Pancreas (tissue), 10 donors: ENCODE measurements at regions not wholly inside any gene's neighbourhood (a gene's known extent, or its start where the extent isn't known, plus 50 kb on each side); places are given as distances from the start of the nearest gene placed in this dataset.

Experiments
- ATAC-seq, 4 donors: fragments of 200-7000 bp; cut with Tn5 transposase; one replicate each; pipeline versions ENCODE4 v1.8.0 to v1.9.1; 2020; ENCODE audit warnings: mild to moderate bottlenecking in 4 of 4, moderate library complexity in 4 of 4
- DNase-seq, 6 donors: peaks; one replicate each; pipeline ENCODE4 v3.0.0-alpha.2; 2020
- FAIRE-seq: peaks from 2 replicates; lab custom pipeline; 2012; peaks lifted over from hg19 to GRCh38; lab: Jason Lieb, UNC
- H3K27ac ChIP-seq, 4 donors: fragments of 200-600 bp; sonication (generic); 1 replicate in 3 of 4; 2 replicates in 1 of 4; pipeline versions ENCODE4 v1.5.0 to v1.8.0; 2020
- H3K27me3 ChIP-seq, 4 donors: fragments of 200-600 bp; one replicate each; pipeline ENCODE4 v1.8.0; 2021
- H3K36me3 ChIP-seq, 3 donors: fragments of 200-600 bp; sonication (generic) in 1 of 3; one replicate each; pipeline versions ENCODE4 v1.5.0 to v1.8.0; 2020 to 2021
- H3K4me1 ChIP-seq, 3 donors: fragments of 200-600 bp; one replicate each; pipeline ENCODE4 v1.8.0; 2021
- H3K4me3 ChIP-seq, 4 donors: fragments of 200-600 bp; sonication (generic) in 2 of 4; one replicate each; pipeline versions ENCODE4 v1.5.0 to v1.8.0; 2020 to 2021
- H3K9me3 ChIP-seq, 4 donors: fragments of 200-600 bp; one replicate each; pipeline ENCODE4 v1.8.0; 2021
- WGBS, 2 donors: extraction: QIAGEN DNeasy Blood & Tissue Kit; methylation state at CpG; one replicate each; pipeline ENCODE4 v1.1.7; 2013; 5-methylcytosine and 5-hydroxymethylcytosine counted together
- intact Hi-C, 3 donors: fragments of 100-400 bp; cut with DNase I; formaldehyde crosslinking; loops; one replicate each; pipeline versions ENCODE4 v1.11.1 to v1.14.2; 2022
- TF ChIP-seq, protein P1 (sequence below), 4 donors: fragments of 200-600 bp; sonication (generic) in 3 of 4; IDR thresholded peaks; one replicate each; pipeline versions ENCODE4 v1.5.0 to v1.8.0; 2021; ENCODE audit warnings: antibody characterized with exemption in 4 of 4
- donor health status: healthy with polysubstance abuse.
- donor health status: DM: no; HTN: no; CAD: no; lungs with moderate emphysema.
- donor health status: DM: no; HTN: no; CAD: no.
- donor health status: control.
- donor health status: control.
- donor health status: Bipolar disorder and iron deficiency.
- donor health status: DM: yes; HTN: yes; CAD: no.
- donor health status: DM: no; HTN: no; CAD: no.
- donor health status: DM: no; HTN: no; CAD: no.
- donor health status: DM: yes; HTN: yes; CAD: no.

DNA sequence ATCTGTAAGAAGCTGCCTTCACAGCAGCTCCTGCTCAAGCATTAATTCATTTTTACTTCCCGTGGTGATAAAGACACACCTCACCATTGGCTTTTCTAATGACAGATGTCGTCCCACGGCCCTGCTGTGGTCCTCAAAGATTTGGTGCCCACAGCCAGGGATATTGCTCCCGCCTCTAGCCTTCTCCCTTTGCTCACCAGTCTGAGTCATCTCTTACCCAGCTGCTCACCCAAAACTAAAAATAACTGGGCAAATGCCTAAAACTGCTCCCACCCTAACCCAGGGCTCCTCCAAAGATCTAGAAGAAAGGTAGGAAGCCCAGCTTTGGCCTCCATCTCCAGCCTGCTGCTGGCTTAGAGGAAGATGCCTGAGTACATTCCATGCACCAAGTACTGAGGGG is 371.1 kb upstream of the ZNF507 start:
- Histone ChIP-seq H3K4me3 (no peak overlapping the region), H3K36me3 (no peaks in the 10 kb centered on the region), H3K4me1 (no peaks in the 10 kb centered on the region), H3K27ac (no peak overlapping the region), H3K9me3 (no peaks in the 10 kb centered on the region), H3K27me3 (peaks cover 0 to 6% (median 0%) of the 10 kb centered on the region in 4 donors)
- WGBS, 2 donors = 64 to 69% methylated on average over 4 of the region's 4 CpGs
- no peak for DNase-seq
- intact Hi-C loops = no loop called here
- no peak for ATAC-seq
- no peak for FAIRE-seq
- TF ChIP-seq, protein P1, sequence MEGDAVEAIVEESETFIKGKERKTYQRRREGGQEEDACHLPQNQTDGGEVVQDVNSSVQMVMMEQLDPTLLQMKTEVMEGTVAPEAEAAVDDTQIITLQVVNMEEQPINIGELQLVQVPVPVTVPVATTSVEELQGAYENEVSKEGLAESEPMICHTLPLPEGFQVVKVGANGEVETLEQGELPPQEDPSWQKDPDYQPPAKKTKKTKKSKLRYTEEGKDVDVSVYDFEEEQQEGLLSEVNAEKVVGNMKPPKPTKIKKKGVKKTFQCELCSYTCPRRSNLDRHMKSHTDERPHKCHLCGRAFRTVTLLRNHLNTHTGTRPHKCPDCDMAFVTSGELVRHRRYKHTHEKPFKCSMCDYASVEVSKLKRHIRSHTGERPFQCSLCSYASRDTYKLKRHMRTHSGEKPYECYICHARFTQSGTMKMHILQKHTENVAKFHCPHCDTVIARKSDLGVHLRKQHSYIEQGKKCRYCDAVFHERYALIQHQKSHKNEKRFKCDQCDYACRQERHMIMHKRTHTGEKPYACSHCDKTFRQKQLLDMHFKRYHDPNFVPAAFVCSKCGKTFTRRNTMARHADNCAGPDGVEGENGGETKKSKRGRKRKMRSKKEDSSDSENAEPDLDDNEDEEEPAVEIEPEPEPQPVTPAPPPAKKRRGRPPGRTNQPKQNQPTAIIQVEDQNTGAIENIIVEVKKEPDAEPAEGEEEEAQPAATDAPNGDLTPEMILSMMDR (IDR thresholded peaks at IDR 0.05) = no peak

DNA sequence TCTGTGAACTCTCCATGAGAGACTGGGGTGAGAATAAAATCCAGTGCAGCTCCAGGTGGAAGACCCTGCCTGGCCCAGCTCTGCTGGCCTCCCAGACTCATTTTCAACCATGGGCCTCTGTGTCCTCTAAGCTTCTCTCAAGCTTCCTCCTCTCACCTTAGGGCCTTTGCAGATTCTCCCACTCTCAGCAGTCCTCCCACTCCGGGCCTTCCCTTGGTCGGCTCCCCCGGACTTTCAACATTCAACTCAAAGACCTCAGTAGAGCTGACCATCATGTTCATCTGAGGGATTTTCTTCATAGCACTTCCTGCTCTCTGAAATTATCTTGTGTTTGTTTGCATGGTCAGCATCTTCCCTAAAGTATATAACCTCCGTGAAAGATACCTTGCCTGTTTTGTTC is 370.5 kb upstream of the ZNF507 start:
- H3K27ac ChIP-seq = no peak overlapping the region
- H3K4me3 ChIP-seq = no peak overlapping the region
- H3K4me1 ChIP-seq = no peaks in the 10 kb centered on the region
- H3K27me3 ChIP-seq = peaks cover 0 to 6% (median 0%) of the 10 kb centered on the region in 4 donors
- DNase-seq (no peak), FAIRE-seq (no peak), ATAC-seq (no peak)
- no peaks in the 10 kb centered on the region for H3K9me3 ChIP-seq
- 79 to 85% methylated on average over 4 of the region's 4 CpGs for WGBS, 2 donors
- TF ChIP-seq, protein P1 (IDR thresholded peaks at IDR 0.05) = no peak
- intact Hi-C loops = no loop called here
- no peaks in the 10 kb centered on the region for H3K36me3 ChIP-seq

DNA sequence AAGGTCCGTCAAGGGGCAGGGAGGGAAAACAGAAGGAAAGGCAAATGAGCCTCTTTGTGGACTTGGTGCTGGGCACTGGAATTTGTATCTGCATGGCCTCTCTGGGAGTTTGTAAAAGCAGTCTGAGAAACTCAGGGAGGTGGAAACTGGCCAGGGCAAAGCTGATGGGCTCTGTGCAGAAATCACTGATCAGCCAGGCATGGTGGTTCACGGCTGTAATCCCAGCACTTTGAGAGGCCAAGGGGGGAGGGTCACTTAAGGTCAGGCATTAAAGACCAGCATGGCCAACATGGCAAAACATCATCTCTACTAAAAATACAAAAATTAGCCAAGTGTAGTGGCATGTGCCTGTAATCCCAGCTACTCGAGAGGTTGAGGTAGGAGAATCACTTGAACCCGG is 369.9 kb upstream of the ZNF507 start:
- no peak overlapping the region for H3K27ac ChIP-seq
- intact Hi-C loops = no loop called here
- no peaks in the 10 kb centered on the region for H3K4me1 ChIP-seq
- ATAC-seq = no peak
- FAIRE-seq = no peak
- WGBS, 2 donors = 65 to 80% methylated on average over 4 of the region's 4 CpGs
- no peaks in the 10 kb centered on the region for H3K9me3 ChIP-seq
- H3K4me3 ChIP-seq = no peak overlapping the region
- no peak for DNase-seq
- TF ChIP-seq, protein P1 (IDR thresholded peaks at IDR 0.05) = no peak
- H3K36me3 ChIP-seq = no peaks in the 10 kb centered on the region
- peaks cover 0 to 6% (median 0%) of the 10 kb centered on the region in 4 donors for H3K27me3 ChIP-seq

DNA sequence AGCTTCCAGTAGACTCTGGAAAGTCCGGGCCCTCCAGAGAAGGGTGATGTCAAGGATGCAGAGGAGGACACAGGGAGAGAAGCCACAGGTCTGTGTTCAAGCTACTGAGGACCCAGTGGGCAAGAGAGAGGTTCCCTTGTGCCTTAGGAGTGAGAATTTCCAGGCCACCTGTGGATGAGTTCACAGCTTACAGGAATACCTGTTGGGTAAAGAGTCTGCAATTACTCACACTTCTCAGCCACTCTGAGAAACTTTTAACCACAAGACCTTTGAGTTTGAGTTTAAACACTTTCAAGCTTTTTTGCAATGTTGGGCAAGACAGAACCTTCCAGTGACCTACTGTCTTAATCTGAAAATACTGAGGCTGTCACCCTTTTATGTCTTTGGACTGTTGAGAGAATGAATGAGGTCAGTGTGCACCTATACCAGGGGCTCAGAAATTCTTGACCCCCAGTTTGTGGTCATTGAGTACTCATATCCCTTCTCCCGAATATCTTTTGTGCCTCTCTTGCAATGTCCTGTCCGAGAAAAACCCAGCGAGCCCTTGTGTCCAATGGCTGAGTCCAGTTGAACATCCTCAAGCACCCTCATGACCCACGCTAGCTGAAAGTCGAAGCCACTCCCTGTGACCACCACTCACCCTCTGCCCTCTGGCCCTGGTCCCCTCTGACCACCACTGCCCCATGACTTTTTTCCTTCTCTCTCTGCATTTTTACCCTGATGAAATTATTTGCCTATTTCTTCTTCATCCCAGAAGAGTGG is 368.5 kb upstream of the ZNF507 start:
- no peaks in the 10 kb centered on the region for H3K36me3 ChIP-seq
- no peaks in the 10 kb centered on the region for H3K4me1 ChIP-seq
- H3K27ac ChIP-seq = no peak overlapping the region
- no peaks in the 10 kb centered on the region for H3K9me3 ChIP-seq
- ATAC-seq = no peak
- no peaks in the 10 kb centered on the region for H3K27me3 ChIP-seq
- intact Hi-C loops = no loop called here
- FAIRE-seq = no peak
- 60 to 77% methylated on average over 6 of the region's 6 CpGs for WGBS, 2 donors
- no peak for DNase-seq
- H3K4me3 ChIP-seq = no peak overlapping the region
- TF ChIP-seq, protein P1 (IDR thresholded peaks at IDR 0.05) = no peak

DNA sequence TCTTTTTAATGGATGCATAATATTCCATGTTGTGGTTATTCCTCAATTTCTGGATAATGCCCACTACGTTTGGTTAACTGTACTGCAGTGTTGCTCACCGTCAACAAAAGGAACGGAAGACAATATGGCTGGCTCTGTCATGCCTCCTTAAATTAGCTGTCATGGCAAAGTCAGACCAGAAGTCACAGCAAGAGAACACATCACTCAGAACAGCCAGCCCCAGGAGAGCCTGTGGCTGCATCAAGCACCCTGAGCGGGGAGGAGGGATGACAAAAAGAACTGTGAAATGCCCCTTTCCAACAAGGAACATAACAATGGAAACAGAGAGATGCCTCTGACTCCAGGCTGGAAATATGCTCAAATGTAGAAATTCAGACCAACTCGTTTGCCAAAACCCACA is 366.0 kb upstream of the ZNF507 start:
- no peak for DNase-seq
- intact Hi-C loops = no loop called here
- 54 to 69% methylated on average over 5 of the region's 5 CpGs for WGBS, 2 donors
- no peaks in the 10 kb centered on the region for H3K27me3 ChIP-seq
- no peak overlapping the region for H3K4me3 ChIP-seq
- ATAC-seq = no peak
- no peaks in the 10 kb centered on the region for H3K9me3 ChIP-seq
- TF ChIP-seq, protein P1 (IDR thresholded peaks at IDR 0.05) = no peak
- H3K27ac ChIP-seq = no peak overlapping the region
- FAIRE-seq = no peak
- no peaks in the 10 kb centered on the region for H3K4me1 ChIP-seq
- no peaks in the 10 kb centered on the region for H3K36me3 ChIP-seq
